HFF-Myc (cell line): ENCODE measurements at regions not wholly inside any gene's neighbourhood (a gene's known extent, or its start where the extent isn't known, plus 50 kb on each side); places are given as distances from the start of the nearest gene placed in this dataset.

Source experiments
- DNase-seq: peaks from one replicate; pipeline ENCODE4 v3.0.0-alpha.2; 2011; ENCODE audit warnings: low read depth; ENCODE audit errors: extremely low read depth
- H3K4me3 ChIP-seq: replicated peaks from 2 replicates; pipeline ENCODE4 v1.5.1; 2011; ENCODE audit warnings: low read depth, mild to moderate bottlenecking, control low read depth, low read length
- CTCF ChIP-seq: IDR thresholded peaks from 2 replicates; pipeline ENCODE4 v1.5.1; 2012; ENCODE audit warnings: mild to moderate bottlenecking, low read depth, low read length, control low read depth; ENCODE audit errors: missing control alignments

DNA sequence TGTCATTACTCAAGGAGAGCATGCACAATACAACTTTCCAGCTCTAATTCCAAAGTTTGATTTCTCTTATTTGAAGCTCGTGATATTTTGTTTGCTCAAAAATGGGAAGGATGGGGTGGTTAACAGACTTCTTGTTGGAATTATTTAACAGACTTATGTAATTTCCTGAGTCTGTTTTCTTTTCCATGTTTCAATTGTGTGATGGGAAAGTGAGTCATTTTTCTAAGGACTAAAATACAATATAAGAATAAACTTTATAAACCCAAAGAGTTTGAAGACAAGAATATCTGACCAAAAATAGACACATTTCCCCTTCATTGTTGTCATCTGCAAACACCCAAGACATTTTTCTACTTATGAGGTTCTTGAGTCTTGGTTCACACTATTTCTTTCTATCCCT is 211.8 kb upstream of the SLITRK5 start:
- DNase-seq = no peak
- H3K4me3 ChIP-seq = no peak overlapping the region
- TF ChIP-seq CTCF = no peak

- H3K4me3 ChIP-seq = no peak overlapping the region
- DNase-seq = no peak
- no peak for TF ChIP-seq CTCF
These were observed 173.7 kb upstream of the SLITRK5 start for GRCh38 chr13:87497426-87497825.

GRCh38 chr13:87498681-87499080 is 172.5 kb upstream of the SLITRK5 start:
- no peak for TF ChIP-seq CTCF
- H3K4me3 ChIP-seq = no peak overlapping the region
- no peak for DNase-seq

DNA sequence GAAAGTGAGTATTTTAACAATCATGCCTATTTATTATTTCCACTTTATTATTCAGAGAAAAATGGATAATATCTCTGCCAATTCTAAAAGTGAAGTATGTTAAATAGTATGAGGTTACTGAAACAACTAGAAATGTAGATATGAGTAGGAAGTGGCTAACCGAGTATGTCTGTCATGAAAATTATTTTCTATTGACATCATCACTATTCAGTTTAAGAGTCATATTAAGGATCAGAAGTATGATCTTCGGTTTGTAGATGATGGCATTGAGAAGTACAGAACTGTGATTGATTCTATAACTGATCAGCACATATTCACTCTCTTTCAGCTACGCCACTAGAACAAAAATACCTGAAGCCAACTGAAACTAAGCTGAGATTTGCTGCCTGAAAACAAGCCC is 146.4 kb upstream of the SLITRK5 start:
- H3K4me3 ChIP-seq = no peak overlapping the region
- DNase-seq = no peak
- TF ChIP-seq CTCF = no peak

DNA sequence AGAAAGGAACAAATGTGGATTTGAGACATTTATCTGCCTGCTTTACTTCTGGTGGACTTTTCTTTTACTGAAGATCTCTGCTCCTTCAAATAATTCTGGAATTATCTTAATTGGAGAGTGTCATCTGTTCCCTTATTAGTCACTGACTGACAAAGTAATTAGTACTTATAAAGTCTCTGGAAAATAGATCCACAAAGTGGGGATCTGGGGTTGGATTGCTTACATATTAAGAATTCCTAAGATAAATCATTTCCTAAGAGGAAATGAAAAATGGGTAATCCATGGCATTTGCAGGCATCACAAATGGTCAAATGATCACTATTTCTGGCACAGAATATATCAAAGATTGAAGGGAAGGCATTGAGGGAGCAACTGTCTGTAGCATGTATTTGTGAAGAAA is 137.4 kb upstream of the SLITRK5 start:
- no peak for DNase-seq
- H3K4me3 ChIP-seq = no peak overlapping the region
- TF ChIP-seq CTCF = no peak

DNA sequence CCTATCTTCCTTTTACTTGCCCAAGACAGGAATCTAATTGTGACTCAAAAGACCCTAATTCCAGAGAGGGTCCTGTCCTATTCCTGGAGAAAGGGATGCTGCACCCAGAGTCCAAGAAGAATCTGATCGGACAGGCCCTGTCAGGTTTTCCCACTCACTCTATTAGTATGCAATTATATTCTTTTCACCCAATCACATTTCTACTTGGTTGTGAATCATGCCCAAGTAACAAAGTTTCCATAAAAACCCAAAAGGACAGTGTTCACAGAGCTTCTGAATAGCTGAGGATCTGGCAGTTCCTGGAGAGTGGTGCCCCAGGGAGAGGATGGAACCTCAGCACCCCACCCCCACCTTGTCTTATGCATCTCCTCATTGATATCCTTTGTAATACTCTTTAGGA is 135.3 kb upstream of the SLITRK5 start:
- no peak overlapping the region for H3K4me3 ChIP-seq
- TF ChIP-seq CTCF = no peak

GRCh38 chr13:87536499-87536898 is 134.7 kb upstream of the SLITRK5 start:
- no peak for TF ChIP-seq CTCF
- DNase-seq = no peak
- no peak overlapping the region for H3K4me3 ChIP-seq

More for the DNA sequence above, 135.3 kb upstream of the SLITRK5 start:
- DNase-seq = no peak
